Left lobe of liver (tissue), 2 donors: ENCODE measurements at regions not wholly inside any gene's neighbourhood (a gene's known extent, or its start where the extent isn't known, plus 50 kb on each side); places are given as distances from the start of the nearest gene placed in this dataset.
"Not testable (repeated sequence)": the region's sequence is repeated elsewhere in the genome, so short reads cannot be mapped to it uniquely, and the experiment has no call there.

Experiments used
- ATAC-seq: fragments of 200-7000 bp; cut with Tn5 transposase; one replicate; pipeline ENCODE4 v1.9.1; 2020; ENCODE audit warnings: mild to moderate bottlenecking, moderate library complexity
- DNase-seq: peaks from one replicate; pipeline ENCODE4 v3.0.0-alpha.2; 2020; ENCODE audit warnings: low spot score
- donor health status: DM: no; HTN: no; CAD: no; lungs with moderate emphysema.
- donor health status: DM: no; HTN: yes; CAD: no.

GRCh38 chr4:189703000-189703399 lies 237.7 kb upstream of the FRG1 start:
- not testable (repeated sequence) for DNase-seq, ATAC-seq

GRCh38 chr4:189706821-189707220 lies 233.9 kb upstream of the FRG1 start:
- ATAC-seq, DNase-seq: not testable (repeated sequence)

- not testable (repeated sequence) for DNase-seq
Observed at GRCh38 chr4:189707227-189707626, 233.4 kb upstream of the FRG1 start.

GRCh38 chr4:189711956-189712355 lies 228.7 kb upstream of the FRG1 start:
- not testable (repeated sequence) for DNase-seq, ATAC-seq

More at GRCh38 chr4:189707227-189707626, 233.4 kb upstream of the FRG1 start:
- not testable (repeated sequence) for ATAC-seq

GRCh38 chr4:189721016-189721993 lies 219.4 kb upstream of the FRG1 start:
- DNase-seq, ATAC-seq: not testable (repeated sequence)

GRCh38 chr4:189722324-189723003 lies 218.2 kb upstream of the FRG1 start:
- ATAC-seq, DNase-seq: not testable (repeated sequence)

- not testable (repeated sequence) for DNase-seq
Observed at GRCh38 chr4:189727982-189728638, 212.6 kb upstream of the FRG1 start.

GRCh38 chr4:189731989-189732388 lies 208.7 kb upstream of the FRG1 start:
- not testable (repeated sequence) for ATAC-seq, DNase-seq

More at GRCh38 chr4:189727982-189728638, 212.6 kb upstream of the FRG1 start:
- not testable (repeated sequence) for ATAC-seq

- not testable (repeated sequence) for DNase-seq, ATAC-seq
Observed at GRCh38 chr4:189733507-189733906, 207.2 kb upstream of the FRG1 start.

GRCh38 chr4:189734648-189735267 lies 205.9 kb upstream of the FRG1 start:
- ATAC-seq, DNase-seq: not testable (repeated sequence)

- not testable (repeated sequence) for ATAC-seq, DNase-seq
Observed at GRCh38 chr4:189736656-189737055, 204.0 kb upstream of the FRG1 start.

GRCh38 chr4:189740118-189740517 lies 200.6 kb upstream of the FRG1 start:
- ATAC-seq, DNase-seq: not testable (repeated sequence)

GRCh38 chr4:189740873-189741272 lies 199.8 kb upstream of the FRG1 start:
- DNase-seq = no peak

GRCh38 chr4:189753092-189753491 lies 187.6 kb upstream of the FRG1 start:
- DNase-seq = not testable (repeated sequence)

More at GRCh38 chr4:189740873-189741272, 199.8 kb upstream of the FRG1 start:
- no peak for ATAC-seq

GRCh38 chr4:189763583-189763982 lies 177.1 kb upstream of the FRG1 start:
- ATAC-seq (no peak), DNase-seq (no peak)

More at GRCh38 chr4:189753092-189753491, 187.6 kb upstream of the FRG1 start:
- ATAC-seq = not testable (repeated sequence)

- ATAC-seq = no peak
- no peak for DNase-seq
Observed at GRCh38 chr4:189765301-189765700, 175.4 kb upstream of the FRG1 start.

GRCh38 chr4:189765736-189766135 lies 174.9 kb upstream of the FRG1 start:
- ATAC-seq (no peak), DNase-seq (no peak)

- ATAC-seq = no peak
- no peak for DNase-seq
Observed at GRCh38 chr4:189767941-189768340, 172.7 kb upstream of the FRG1 start.

GRCh38 chr4:189769131-189769530 lies 171.5 kb upstream of the FRG1 start:
- DNase-seq (no peak), ATAC-seq (no peak)

GRCh38 chr4:189771696-189772361 lies 168.8 kb upstream of the FRG1 start:
- ATAC-seq (no peak), DNase-seq (no peak)
